Testis (tissue), 2 donors: ENCODE measurements at regions not wholly inside any gene's neighbourhood (a gene's known extent, or its start where the extent isn't known, plus 50 kb on each side); places are given as distances from the start of the nearest gene placed in this dataset.

ENCODE experiments used
- DNase-seq: peaks from one replicate; pipeline ENCODE4 v3.0.0-alpha.2; 2019
- H3K27ac ChIP-seq, 2 donors: fragments of 200-600 bp; sonication (generic); one replicate each; pipeline ENCODE4 v1.5.1; 2019
- H3K27me3 ChIP-seq: fragments of 200-600 bp; sonication (generic); one replicate; pipeline ENCODE4 v1.5.1; 2019
- H3K36me3 ChIP-seq: fragments of 200-600 bp; sonication (generic); one replicate; pipeline ENCODE4 v1.5.1; 2017; ENCODE audit warnings: low read depth; ENCODE audit errors: missing control alignments
- H3K4me1 ChIP-seq: fragments of 200-600 bp; sonication (generic); one replicate; pipeline ENCODE4 v1.5.1; 2019
- H3K4me3 ChIP-seq, 2 donors: fragments of 200-600 bp; sonication (generic); one replicate each; pipeline ENCODE4 v1.5.1; 2017 to 2019
- H3K9me3 ChIP-seq: fragments of 200-600 bp; sonication (generic); one replicate; pipeline ENCODE4 v1.5.1; 2017
- CTCF ChIP-seq, 3 experiments: fragments of 450-650 bp in 2 of 3; fragments of 200-600 bp in 1 of 3; sonication (generic) in 1 of 3; IDR thresholded peaks; one replicate each; pipeline ENCODE4 v1.5.1; 2016 to 2019; ENCODE audit warnings: antibody characterized with exemption in 3 of 3, mild to moderate bottlenecking in 2 of 3, moderate library complexity in 1 of 3
- POLR2A ChIP-seq: fragments of 450-650 bp; IDR thresholded peaks from one replicate; pipeline ENCODE4 v1.6.1; 2017; ENCODE audit warnings: antibody characterized with exemption, mild to moderate bottlenecking, moderate library complexity
- WGBS, 2 donors: methylation state at CpG; one replicate each; pipeline ENCODE4 v1.1.5; 2018; 5-methylcytosine and 5-hydroxymethylcytosine counted together
- intact Hi-C: fragments of 100-400 bp; cut with DNase I; formaldehyde crosslinking; loops from one replicate; pipeline ENCODE4 v1.15.1; 2023; ENCODE audit warnings: low total_unique reads

GRCh38 chr12:127270193-127270592, 996.8 kb upstream of the TMEM132C start:
- H3K4me1 ChIP-seq = no peaks in the 10 kb centered on the region
- DNase-seq = no peak
- H3K27me3 ChIP-seq = no peaks in the 10 kb centered on the region
- H3K36me3 ChIP-seq = no peaks in the 10 kb centered on the region
- no peak overlapping the region for H3K4me3 ChIP-seq
- H3K27ac ChIP-seq = no peak overlapping the region
- intact Hi-C loops = no loop called here
- TF ChIP-seq CTCF (IDR thresholded peaks at IDR 0.05) = no peak
- 83 to 86% methylated on average over 3 of the region's 3 CpGs for WGBS, 2 donors
- H3K9me3 ChIP-seq = no peaks in the 10 kb centered on the region

- no peak for DNase-seq
- no peaks in the 10 kb centered on the region for H3K36me3 ChIP-seq
- H3K4me3 ChIP-seq = no peak overlapping the region
- 90 to 94% methylated on average over 10 of the region's 10 CpGs for WGBS, 2 donors
- intact Hi-C loops = no loop called here
- TF ChIP-seq CTCF (IDR thresholded peaks at IDR 0.05) = no peak
- no peaks in the 10 kb centered on the region for H3K9me3 ChIP-seq
- H3K27me3 ChIP-seq = no peaks in the 10 kb centered on the region
- H3K4me1 ChIP-seq = no peaks in the 10 kb centered on the region
- no peak overlapping the region for H3K27ac ChIP-seq
These were observed 995.2 kb upstream of the TMEM132C start for GRCh38 chr12:127271776-127272175.

GRCh38 chr12:127272864-127273263, 994.1 kb upstream of the TMEM132C start:
- no peak overlapping the region for H3K4me3 ChIP-seq
- intact Hi-C loops = no loop called here
- no peak for TF ChIP-seq POLR2A
- TF ChIP-seq CTCF (IDR thresholded peaks at IDR 0.05) = no peak
- WGBS, 2 donors = 86 to 92% methylated on average over 2 of the region's 2 CpGs
- no peaks in the 10 kb centered on the region for H3K9me3 ChIP-seq
- H3K27me3 ChIP-seq = no peaks in the 10 kb centered on the region
- no peaks in the 10 kb centered on the region for H3K4me1 ChIP-seq
- H3K36me3 ChIP-seq = no peaks in the 10 kb centered on the region
- DNase-seq = no peak
- H3K27ac ChIP-seq = no peak overlapping the region

GRCh38 chr12:127273626-127274025, 993.3 kb upstream of the TMEM132C start:
- WGBS, 2 donors = 87 to 90% methylated on average over 3 of the region's 3 CpGs
- Histone ChIP-seq H3K36me3 (no peaks in the 10 kb centered on the region), H3K27me3 (no peaks in the 10 kb centered on the region), H3K4me3 (no peak overlapping the region), H3K4me1 (no peaks in the 10 kb centered on the region), H3K9me3 (no peaks in the 10 kb centered on the region), H3K27ac (no peak overlapping the region)
- intact Hi-C loops = no loop called here
- no peak for DNase-seq
- no peak for TF ChIP-seq POLR2A
- TF ChIP-seq CTCF (IDR thresholded peaks at IDR 0.05) = no peak

- H3K4me1 ChIP-seq = no peaks in the 10 kb centered on the region
- H3K9me3 ChIP-seq = no peaks in the 10 kb centered on the region
- no peaks in the 10 kb centered on the region for H3K27me3 ChIP-seq
- intact Hi-C loops = no loop called here
- H3K27ac ChIP-seq = no peak overlapping the region
- 86 to 93% methylated on average over 4 of the region's 4 CpGs for WGBS, 2 donors
- TF ChIP-seq CTCF (IDR thresholded peaks at IDR 0.05) (no peak), POLR2A (no peak)
- H3K4me3 ChIP-seq = no peak overlapping the region
- DNase-seq = no peak
- H3K36me3 ChIP-seq = no peaks in the 10 kb centered on the region
These were observed 991.6 kb upstream of the TMEM132C start for GRCh38 chr12:127275416-127275815.
